ENCODE measurements at regions not wholly inside any gene's neighbourhood (a gene's known extent, or its start where the extent isn't known, plus 50 kb on each side); places are given as distances from the start of the nearest gene placed in this dataset.

DNA sequence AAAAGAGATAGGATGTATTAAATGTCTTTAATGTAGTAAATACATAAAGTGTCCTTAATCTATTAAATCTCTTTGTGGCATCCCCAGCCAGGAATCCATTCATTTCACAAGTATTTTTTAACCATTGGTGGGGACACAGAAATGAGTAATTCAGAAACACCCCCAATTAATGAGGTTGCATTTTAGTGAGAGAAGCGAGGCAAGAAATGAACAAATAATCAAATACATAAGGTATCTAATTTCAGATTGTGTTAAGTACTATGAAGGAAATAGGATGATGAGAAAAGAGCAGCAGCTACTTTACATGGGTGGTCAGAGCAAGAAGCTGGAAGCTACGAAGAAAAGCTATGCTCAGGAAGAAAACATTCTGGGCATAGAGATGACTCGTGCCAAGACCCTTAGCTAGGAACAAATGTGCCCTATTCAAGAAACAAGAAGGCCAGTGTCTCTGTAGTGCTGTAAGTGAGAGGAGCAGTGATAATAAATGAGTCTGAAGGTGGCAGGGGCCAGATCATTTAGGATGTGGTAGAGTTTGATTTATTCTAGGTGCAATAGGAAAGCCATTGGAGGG, 60.5 kb upstream of the IGF1 start:
- Histone ChIP-seq H3K4me3 (ENCODE audit: insufficient read depth, low read depth, low read length) (no peak overlapping the region), H4K5ac (ENCODE audit: low read depth, low read length) (peak overlapping the region; percentile 22; the same call in 1 of the 2 replicates), H2AFZ (replicated peaks; ENCODE audit: low read length, poor library complexity) (peak overlapping the region; percentile 67), H2BK5ac (ENCODE audit: low read depth, low read length, poor library complexity, severe bottlenecking) (peak overlapping the region; percentile 49), H3K36me3 (ENCODE audit: control insufficient read depth, insufficient read depth, low read length) (no peaks in the 10 kb centered on the region), H3K9me3 (ENCODE audit: control insufficient read depth, insufficient read depth, low read length) (no peaks in the 10 kb centered on the region), H2BK15ac (ENCODE audit: low read depth, low read length) (peak overlapping the region; percentile 93), H2AK9ac (replicated peaks; ENCODE audit: low read depth, low read length, poor library complexity) (no peak overlapping the region), H4K91ac (ENCODE audit: insufficient read depth, low read depth, low read length) (peak overlapping the region; percentile 68), H3K18ac (ENCODE audit: low read depth, low read length) (peak overlapping the region; percentile 71; the same call in 1 of the 2 replicates), H3K4me2 (ENCODE audit: low read depth, low read length) (no peak overlapping the region), H3K27ac (ENCODE audit: insufficient read depth, low read length) (no peak overlapping the region), H3K4ac (ENCODE audit: low read depth, low read length) (peak overlapping the region; percentile 81), H2AK5ac (ENCODE audit: low read depth, low read length) (peak overlapping the region; percentile 93), H3K14ac (replicated peaks; ENCODE audit: low read depth, low read length) (peak overlapping the region; percentile 20), H3K56ac (ENCODE audit: extremely low read depth, insufficient read depth, low read length) (no peak overlapping the region), H3K4me1 (ENCODE audit: control insufficient read depth, insufficient read depth, low read length) (peaks cover 18% of the 10 kb centered on the region), H4K20me1 (ENCODE audit: insufficient read depth, low read length) (no peaks in the 10 kb centered on the region), H3K79me1 (ENCODE audit: low read depth in 1 of 2, low read length in 2 of 2) (no peaks in the 10 kb centered on the region), H3K27me3 (ENCODE audit: control insufficient read depth, insufficient read depth, low read length) (no peaks in the 10 kb centered on the region), H3K23ac (ENCODE audit: low read depth, low read length) (peak overlapping the region; percentile 18; the same call in 1 of the 2 replicates), H2BK20ac (ENCODE audit: low read depth, low read length) (peak overlapping the region; percentile 92), H3K9me1 (ENCODE audit: insufficient read depth, low read length) (peaks cover 5% of the 10 kb centered on the region), H4K8ac (ENCODE audit: low read depth in 2 of 2, low read length in 2 of 2) (peak overlapping the region; percentile 25 to 79; a peak in 3 of 4 replicates), H3K9ac (ENCODE audit: low read depth, low read length) (no peak overlapping the region), H2BK120ac (ENCODE audit: low read depth, low read length) (peak overlapping the region; percentile 91)
- 90% methylated on average over 2 of the region's 3 CpGs; no CpG with 5 or more reads in 1 of the 2 experiments for WGBS, 2 experiments (ENCODE audit: extremely low coverage in 2 of 2, insufficient read length in 1 of 2)
- ChIA-PET POLR2A (ENCODE audit: unreplicated experiment) (no interaction called here), CTCF (interaction anchor here (0.8 to 1.5 kb wide), 4 partner anchors 11 to 601 kb away, joined by 3 to 4 read pairs (median 3); no protein-coding TSS in a partner anchor)
- no peak for TF ChIP-seq RAD21 (IDR thresholded peaks at IDR 0.05; ENCODE audit: low read length)
- no peak for TF ChIP-seq MAZ (IDR thresholded peaks at IDR 0.05; ENCODE audit: borderline replicate concordance, low read depth, low read length)
- TF ChIP-seq CEBPB (IDR thresholded peaks at IDR 0.05; ENCODE audit: low read depth, low read length), result no peak
- TF ChIP-seq RFX5 (IDR thresholded peaks at IDR 0.05; ENCODE audit: low read depth, low read length), result no peak
- TF ChIP-seq RCOR1 (IDR thresholded peaks at IDR 0.05; ENCODE audit: insufficient replicate concordance, low read length), result no peak
- TF ChIP-seq NFE2L2 (IDR thresholded peaks at IDR 0.05; ENCODE audit: low read depth, low read length), result no peak
- TF ChIP-seq MXI1 (IDR thresholded peaks at IDR 0.05; ENCODE audit: borderline replicate concordance, low read depth, low read length), result no peak
- TF ChIP-seq, protein P1, sequence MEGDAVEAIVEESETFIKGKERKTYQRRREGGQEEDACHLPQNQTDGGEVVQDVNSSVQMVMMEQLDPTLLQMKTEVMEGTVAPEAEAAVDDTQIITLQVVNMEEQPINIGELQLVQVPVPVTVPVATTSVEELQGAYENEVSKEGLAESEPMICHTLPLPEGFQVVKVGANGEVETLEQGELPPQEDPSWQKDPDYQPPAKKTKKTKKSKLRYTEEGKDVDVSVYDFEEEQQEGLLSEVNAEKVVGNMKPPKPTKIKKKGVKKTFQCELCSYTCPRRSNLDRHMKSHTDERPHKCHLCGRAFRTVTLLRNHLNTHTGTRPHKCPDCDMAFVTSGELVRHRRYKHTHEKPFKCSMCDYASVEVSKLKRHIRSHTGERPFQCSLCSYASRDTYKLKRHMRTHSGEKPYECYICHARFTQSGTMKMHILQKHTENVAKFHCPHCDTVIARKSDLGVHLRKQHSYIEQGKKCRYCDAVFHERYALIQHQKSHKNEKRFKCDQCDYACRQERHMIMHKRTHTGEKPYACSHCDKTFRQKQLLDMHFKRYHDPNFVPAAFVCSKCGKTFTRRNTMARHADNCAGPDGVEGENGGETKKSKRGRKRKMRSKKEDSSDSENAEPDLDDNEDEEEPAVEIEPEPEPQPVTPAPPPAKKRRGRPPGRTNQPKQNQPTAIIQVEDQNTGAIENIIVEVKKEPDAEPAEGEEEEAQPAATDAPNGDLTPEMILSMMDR (conservative IDR thresholded peaks at IDR 0.05; ENCODE audit: low read depth, low read length), result no peak
- no peak for TF ChIP-seq CHD1 (IDR thresholded peaks at IDR 0.05; ENCODE audit: low read depth, low read length)
- no peak for TF ChIP-seq POLR2A (IDR thresholded peaks at IDR 0.05; ENCODE audit: low read depth, low read length)
- TF ChIP-seq, protein P2, sequence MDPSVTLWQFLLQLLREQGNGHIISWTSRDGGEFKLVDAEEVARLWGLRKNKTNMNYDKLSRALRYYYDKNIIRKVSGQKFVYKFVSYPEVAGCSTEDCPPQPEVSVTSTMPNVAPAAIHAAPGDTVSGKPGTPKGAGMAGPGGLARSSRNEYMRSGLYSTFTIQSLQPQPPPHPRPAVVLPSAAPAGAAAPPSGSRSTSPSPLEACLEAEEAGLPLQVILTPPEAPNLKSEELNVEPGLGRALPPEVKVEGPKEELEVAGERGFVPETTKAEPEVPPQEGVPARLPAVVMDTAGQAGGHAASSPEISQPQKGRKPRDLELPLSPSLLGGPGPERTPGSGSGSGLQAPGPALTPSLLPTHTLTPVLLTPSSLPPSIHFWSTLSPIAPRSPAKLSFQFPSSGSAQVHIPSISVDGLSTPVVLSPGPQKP (IDR thresholded peaks at IDR 0.05; ENCODE audit: borderline replicate concordance, low read depth, low read length), result no peak
- TF ChIP-seq SMC3 (IDR thresholded peaks at IDR 0.05; ENCODE audit: low read depth, low read length), result no peak
- ATAC-seq (ENCODE audit: low read depth) (no peak), DNase-seq (no peak)
- in situ Hi-C loops (cut with MboI; ENCODE audit: low sequenced_read_pairs), result no loop called here
- dilution Hi-C loops (cut with HindIII; ENCODE audit: low sequenced_read_pairs, unreplicated experiment), result no loop called here
- intact Hi-C loops (cut with micrococcal nuclease), result loop anchor here (5.0 kb wide), 2 partner anchors 244 to 604 kb away; no protein-coding TSS in a partner anchor
- BruUV-seq (replicated peaks), result no TSS peak
